ENCODE measurements at regions not wholly inside any gene's neighbourhood (a gene's known extent, or its start where the extent isn't known, plus 50 kb on each side); places are given as distances from the start of the nearest gene placed in this dataset.

GRCh38 chr11:104260456-104260855 lies 96.5 kb upstream of the PDGFD start:
- no peaks in the 10 kb centered on the region for H3K27me3 ChIP-seq
- H3K9me3 ChIP-seq = no peaks in the 10 kb centered on the region
- no peak overlapping the region for H3K27ac ChIP-seq
- no peak for TF ChIP-seq CTCF (IDR thresholded peaks at IDR 0.05)
- no peak for ATAC-seq
- no peaks in the 10 kb centered on the region for H3K36me3 ChIP-seq
- intact Hi-C loops (cut with DNase I) = no loop called here
- H3K4me1 ChIP-seq = no peaks in the 10 kb centered on the region
- H3K4me3 ChIP-seq = no peak overlapping the region
- DNase-seq = no peak

DNA sequence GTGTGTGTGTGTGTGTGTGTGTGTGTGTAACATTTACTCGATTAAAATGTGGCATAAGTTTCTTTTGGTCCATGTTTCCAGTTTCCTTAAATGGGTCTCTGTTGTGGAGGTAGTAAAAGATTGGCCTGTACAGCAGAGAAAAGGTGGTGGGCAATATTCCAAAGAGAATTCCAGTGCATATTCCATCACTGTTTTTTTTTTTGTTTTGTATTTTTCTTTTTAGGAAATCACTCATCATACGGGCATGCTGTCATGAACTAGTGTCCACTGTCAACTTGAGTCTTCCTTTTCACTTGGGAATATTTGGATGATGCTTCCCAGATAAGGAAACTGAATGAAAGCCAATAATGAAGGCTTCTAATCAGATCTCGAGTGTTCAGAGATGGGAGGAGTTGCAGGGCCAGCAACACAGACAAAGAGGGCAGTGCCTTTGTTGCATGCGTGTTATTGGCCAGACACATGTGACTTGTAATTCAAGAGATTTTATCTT lies 95.2 kb upstream of the PDGFD start:
- no peaks in the 10 kb centered on the region for H3K36me3 ChIP-seq
- ATAC-seq = no peak

DNA sequence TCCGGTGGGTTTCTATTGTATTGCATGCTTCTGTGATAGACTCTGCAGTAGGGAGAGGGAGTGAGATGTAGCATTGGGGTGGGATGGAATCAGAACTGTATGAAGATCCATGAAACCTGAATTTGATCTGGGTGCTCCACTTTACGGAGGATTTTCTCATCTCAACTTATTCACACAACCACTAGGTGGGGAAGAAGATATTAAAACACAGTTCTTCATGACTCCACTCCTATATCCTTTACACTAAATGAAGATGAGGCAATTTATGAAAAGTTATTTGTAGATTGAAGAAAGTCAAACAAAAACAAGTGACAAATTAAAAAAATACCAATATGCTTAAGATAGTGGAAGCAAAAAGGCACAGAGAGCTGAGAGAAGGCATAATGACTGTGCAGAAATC lies 92.6 kb upstream of the PDGFD start:
- Histone ChIP-seq H3K4me3 (no peak overlapping the region), H3K36me3 (no peaks in the 10 kb centered on the region), H3K9me3 (no peaks in the 10 kb centered on the region), H3K27ac (no peak overlapping the region), H3K4me1 (no peaks in the 10 kb centered on the region), H3K27me3 (no peaks in the 10 kb centered on the region)
- DNase-seq (no peak), ATAC-seq (no peak)
- TF ChIP-seq CTCF (IDR thresholded peaks at IDR 0.05) = no peak
- intact Hi-C loops (cut with DNase I) = no loop called here

More for the DNA sequence above, 95.2 kb upstream of the PDGFD start:
- Histone ChIP-seq H3K27ac (no peak overlapping the region), H3K27me3 (no peaks in the 10 kb centered on the region), H3K4me3 (no peak overlapping the region), H3K9me3 (no peaks in the 10 kb centered on the region), H3K4me1 (no peaks in the 10 kb centered on the region)
- intact Hi-C loops (cut with DNase I) = no loop called here
- TF ChIP-seq CTCF (IDR thresholded peaks at IDR 0.05) = no peak
- DNase-seq = no peak

- intact Hi-C loops (cut with DNase I) = no loop called here
- ATAC-seq (peak; percentile 58), DNase-seq (peak; percentile 43)
- peak; percentile 27 for TF ChIP-seq CTCF (IDR thresholded peaks at IDR 0.05)
- H3K36me3 ChIP-seq = no peaks in the 10 kb centered on the region
- no peaks in the 10 kb centered on the region for H3K27me3 ChIP-seq
- H3K27ac ChIP-seq = no peak overlapping the region
- no peaks in the 10 kb centered on the region for H3K4me1 ChIP-seq
- no peak overlapping the region for H3K4me3 ChIP-seq
- no peaks in the 10 kb centered on the region for H3K9me3 ChIP-seq
Measured at GRCh38 chr11:104254347-104254746, 90.4 kb upstream of the PDGFD start.

DNA sequence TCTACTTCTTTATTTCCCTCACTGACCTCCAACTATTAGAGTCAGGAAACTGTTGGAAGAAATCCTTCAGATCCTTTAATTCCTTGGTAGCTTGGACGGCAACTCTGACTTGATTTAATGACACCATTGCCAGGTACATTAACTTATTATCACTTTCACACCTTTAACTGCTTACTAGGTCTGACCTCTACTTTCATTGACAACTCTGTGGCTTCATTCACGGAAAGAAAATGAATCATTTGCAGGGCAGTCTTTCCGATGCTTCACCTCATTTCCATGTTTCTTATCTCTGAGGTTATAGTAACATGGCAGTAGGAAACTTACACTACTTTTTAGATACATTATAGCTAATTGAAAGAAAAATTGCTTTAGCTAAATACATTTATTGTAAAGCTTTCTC lies 82.6 kb upstream of the PDGFD start:
- no peaks in the 10 kb centered on the region for H3K36me3 ChIP-seq
- H3K9me3 ChIP-seq = no peaks in the 10 kb centered on the region
- no peak for TF ChIP-seq CTCF (IDR thresholded peaks at IDR 0.05)
- DNase-seq = no peak
- no peak for ATAC-seq
- intact Hi-C loops (cut with DNase I) = no loop called here
- H3K27me3 ChIP-seq = no peaks in the 10 kb centered on the region
- no peak overlapping the region for H3K4me3 ChIP-seq
- no peak overlapping the region for H3K27ac ChIP-seq
- no peaks in the 10 kb centered on the region for H3K4me1 ChIP-seq

GRCh38 chr11:104238916-104239315 lies 75.0 kb upstream of the PDGFD start:
- Histone ChIP-seq H3K9me3 (no peaks in the 10 kb centered on the region), H3K27ac (no peak overlapping the region), H3K4me1 (no peaks in the 10 kb centered on the region), H3K27me3 (no peaks in the 10 kb centered on the region), H3K36me3 (no peaks in the 10 kb centered on the region), H3K4me3 (no peak overlapping the region)
- TF ChIP-seq CTCF (IDR thresholded peaks at IDR 0.05) = no peak
- intact Hi-C loops (cut with DNase I) = no loop called here
- ATAC-seq (no peak), DNase-seq (no peak)
